ENCODE measurements at regions not wholly inside any gene's neighbourhood (a gene's known extent, or its start where the extent isn't known, plus 50 kb on each side); places are given as distances from the start of the nearest gene placed in this dataset.

DNA sequence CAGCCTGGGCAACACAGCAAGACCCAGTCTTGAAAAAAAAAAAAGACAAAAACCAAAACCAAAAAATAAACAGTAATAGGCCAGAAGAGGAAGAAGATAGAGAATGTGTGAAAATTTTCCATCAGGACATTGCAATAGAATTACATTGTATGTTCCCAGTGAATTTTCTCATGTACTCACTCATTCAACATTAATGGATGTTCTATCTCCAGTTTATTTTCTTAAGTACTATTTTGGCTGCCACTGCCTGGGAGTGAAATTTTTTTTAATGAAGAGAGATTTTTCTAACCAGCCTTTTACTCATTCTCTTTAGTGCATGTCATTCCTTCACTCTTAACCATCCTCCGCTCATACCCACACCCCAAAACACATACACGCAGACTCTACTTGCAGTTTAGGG, 282.8 kb downstream of the ALDH8A1 start:
- Histone ChIP-seq H3K4me1 (peaks cover 10% of the 10 kb centered on the region), H3K27ac (no peak overlapping the region), H3K36me3 (ENCODE audit: low read depth, missing control alignments) (no peaks in the 10 kb centered on the region), H3K9me3 (no peaks in the 10 kb centered on the region), H3K4me3 (no peak overlapping the region), H3K27me3 (no peaks in the 10 kb centered on the region)
- 94 to 100% methylated on average over 2 of the region's 2 CpGs for WGBS, 2 donors
- TF ChIP-seq, protein P1, sequence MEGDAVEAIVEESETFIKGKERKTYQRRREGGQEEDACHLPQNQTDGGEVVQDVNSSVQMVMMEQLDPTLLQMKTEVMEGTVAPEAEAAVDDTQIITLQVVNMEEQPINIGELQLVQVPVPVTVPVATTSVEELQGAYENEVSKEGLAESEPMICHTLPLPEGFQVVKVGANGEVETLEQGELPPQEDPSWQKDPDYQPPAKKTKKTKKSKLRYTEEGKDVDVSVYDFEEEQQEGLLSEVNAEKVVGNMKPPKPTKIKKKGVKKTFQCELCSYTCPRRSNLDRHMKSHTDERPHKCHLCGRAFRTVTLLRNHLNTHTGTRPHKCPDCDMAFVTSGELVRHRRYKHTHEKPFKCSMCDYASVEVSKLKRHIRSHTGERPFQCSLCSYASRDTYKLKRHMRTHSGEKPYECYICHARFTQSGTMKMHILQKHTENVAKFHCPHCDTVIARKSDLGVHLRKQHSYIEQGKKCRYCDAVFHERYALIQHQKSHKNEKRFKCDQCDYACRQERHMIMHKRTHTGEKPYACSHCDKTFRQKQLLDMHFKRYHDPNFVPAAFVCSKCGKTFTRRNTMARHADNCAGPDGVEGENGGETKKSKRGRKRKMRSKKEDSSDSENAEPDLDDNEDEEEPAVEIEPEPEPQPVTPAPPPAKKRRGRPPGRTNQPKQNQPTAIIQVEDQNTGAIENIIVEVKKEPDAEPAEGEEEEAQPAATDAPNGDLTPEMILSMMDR (IDR thresholded peaks at IDR 0.05) = no peak
- TF ChIP-seq POLR2A (IDR thresholded peaks at IDR 0.05) = no peak
- intact Hi-C loops (cut with DNase I; ENCODE audit: low total_unique reads) = no loop called here
- no peak for DNase-seq

DNA sequence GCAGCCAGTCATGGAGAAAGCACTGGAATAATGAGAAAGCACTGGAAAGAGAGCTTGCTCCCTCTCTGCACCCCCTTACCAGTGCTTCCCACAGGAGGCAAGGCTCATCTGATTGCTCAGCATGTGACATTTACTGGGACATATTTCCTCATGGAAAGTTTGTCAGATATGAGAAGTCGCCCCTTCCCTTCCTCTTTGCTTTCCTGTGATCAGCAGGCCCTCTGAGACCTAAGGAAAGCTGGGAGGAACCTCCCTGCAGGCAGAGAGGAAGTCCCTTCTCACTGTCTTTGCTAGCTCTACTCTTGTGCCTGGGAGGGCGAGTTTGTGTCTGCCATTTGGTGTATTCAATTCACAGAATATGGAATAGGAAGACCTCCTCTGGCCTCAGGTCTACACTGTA, 283.8 kb downstream of the ALDH8A1 start:
- Histone ChIP-seq H3K9me3 (no peaks in the 10 kb centered on the region), H3K36me3 (ENCODE audit: low read depth, missing control alignments) (no peaks in the 10 kb centered on the region), H3K4me1 (peaks cover 10% of the 10 kb centered on the region), H3K27me3 (no peaks in the 10 kb centered on the region), H3K27ac (no peak overlapping the region), H3K4me3 (no peak overlapping the region)
- intact Hi-C loops (cut with DNase I; ENCODE audit: low total_unique reads) = no loop called here
- no peak for DNase-seq
- no peak for TF ChIP-seq POLR2A (IDR thresholded peaks at IDR 0.05)
- TF ChIP-seq, protein P1 (IDR thresholded peaks at IDR 0.05) = no peak
- WGBS, 2 donors = 88 to 92% methylated on average over 2 of the region's 2 CpGs

DNA sequence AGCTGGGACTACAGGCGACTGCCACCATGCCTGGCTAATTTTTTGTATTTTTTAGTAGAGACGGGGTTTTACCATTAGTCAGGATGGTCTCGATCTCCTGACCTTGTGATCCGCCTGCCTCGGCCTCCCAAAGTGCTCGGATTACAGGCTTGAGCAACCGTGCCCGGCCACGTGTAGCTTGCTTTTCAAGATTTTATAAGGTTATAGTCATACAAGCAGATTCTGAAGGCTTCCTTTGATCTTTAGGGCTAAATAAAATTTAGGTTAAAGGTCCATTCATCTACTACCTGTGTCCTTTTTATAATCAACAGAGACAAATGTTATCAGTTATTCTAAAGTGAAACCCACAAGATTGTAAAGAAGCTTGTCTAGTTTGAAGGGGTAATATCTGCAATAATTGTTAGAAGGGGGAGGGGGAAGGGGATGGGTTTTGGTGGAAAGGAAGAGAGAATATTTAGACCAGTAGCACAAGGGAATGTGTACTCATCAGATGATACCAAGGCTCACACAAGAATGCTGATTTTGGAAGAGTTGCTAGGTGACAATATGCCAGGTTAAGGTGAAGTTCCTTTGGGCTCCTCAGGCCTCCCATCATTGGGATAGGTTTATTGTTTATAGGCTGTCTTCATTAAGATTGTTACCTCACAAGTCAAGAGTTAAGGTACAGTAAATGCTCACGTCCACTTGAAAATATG, 284.7 kb downstream of the ALDH8A1 start:
- TF ChIP-seq, protein P1 (IDR thresholded peaks at IDR 0.05) = no peak
- TF ChIP-seq POLR2A (IDR thresholded peaks at IDR 0.05) = no peak
- intact Hi-C loops (cut with DNase I; ENCODE audit: low total_unique reads) = no loop called here
- Histone ChIP-seq H3K36me3 (ENCODE audit: low read depth, missing control alignments) (no peaks in the 10 kb centered on the region), H3K27me3 (no peaks in the 10 kb centered on the region), H3K4me3 (no peak overlapping the region), H3K9me3 (no peaks in the 10 kb centered on the region), H3K27ac (no peak overlapping the region), H3K4me1 (peaks cover 10% of the 10 kb centered on the region)
- no peak for DNase-seq
- 94 to 95% methylated on average over 10 of the region's 10 CpGs for WGBS, 2 donors

DNA sequence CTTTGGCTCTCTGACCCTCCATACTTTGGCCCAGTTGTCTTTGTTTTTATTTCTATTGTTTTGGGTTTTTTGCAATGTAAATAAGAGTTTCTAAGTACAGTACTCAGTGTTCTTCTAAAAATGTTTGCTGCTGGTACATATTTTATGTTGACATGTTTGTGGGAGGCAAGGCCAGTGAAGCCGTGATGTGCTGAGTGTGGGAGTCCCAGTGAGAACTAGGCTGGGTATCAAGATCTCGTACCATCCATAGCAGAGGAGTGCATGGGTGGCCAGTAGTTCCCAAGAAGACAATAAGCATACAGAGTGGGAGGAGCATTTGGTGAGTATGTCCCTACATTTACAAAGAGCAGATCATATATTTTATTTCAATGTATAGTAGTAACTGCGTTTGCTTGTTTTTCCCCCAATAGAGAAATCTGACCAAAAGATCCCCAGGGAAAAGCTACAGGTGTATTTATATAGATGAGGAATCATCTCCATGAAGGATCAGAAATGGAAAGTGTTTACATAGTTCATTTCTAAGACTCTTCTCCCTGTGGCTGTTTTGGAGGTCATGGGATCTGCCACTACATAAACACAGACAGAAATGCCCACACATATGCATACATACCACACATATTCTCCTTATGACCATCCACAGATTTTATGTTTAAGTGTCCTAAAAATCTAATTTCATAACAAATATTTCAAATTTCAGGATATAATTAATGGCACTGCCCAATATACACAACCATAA, 285.9 kb downstream of the ALDH8A1 start:
- TF ChIP-seq POLR2A (IDR thresholded peaks at IDR 0.05) = no peak
- peak; percentile 47 for DNase-seq
- Histone ChIP-seq H3K27ac (peak overlapping the region in 1 of 2 donors; percentile 55), H3K9me3 (no peaks in the 10 kb centered on the region), H3K27me3 (no peaks in the 10 kb centered on the region), H3K36me3 (ENCODE audit: low read depth, missing control alignments) (no peaks in the 10 kb centered on the region), H3K4me1 (peaks cover 10% of the 10 kb centered on the region), H3K4me3 (no peak overlapping the region)
- intact Hi-C loops (cut with DNase I; ENCODE audit: low total_unique reads) = no loop called here
- WGBS, 2 donors = 49 to 58% methylated on average over 3 of the region's 3 CpGs

DNA sequence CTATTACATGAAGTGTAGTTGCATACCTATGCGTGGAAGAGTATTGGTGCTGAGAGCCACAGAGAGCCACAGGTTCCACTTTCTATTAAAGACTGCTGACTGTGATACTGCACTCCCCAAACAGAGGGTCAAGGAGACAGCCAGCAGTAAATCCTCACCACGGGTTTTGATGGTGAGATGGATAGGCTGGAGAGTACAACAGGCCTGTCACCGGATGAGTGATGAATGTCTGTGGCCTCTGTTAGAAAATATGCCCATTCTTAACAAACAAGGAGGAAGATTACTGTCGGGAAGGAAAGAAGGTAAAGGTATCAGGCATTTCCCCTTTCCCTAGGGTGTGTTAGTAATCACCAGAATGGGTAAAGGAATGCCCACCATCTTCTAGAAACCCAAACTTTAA, 286.5 kb downstream of the ALDH8A1 start:
- 52 to 76% methylated on average over 4 of the region's 4 CpGs for WGBS, 2 donors
- intact Hi-C loops (cut with DNase I; ENCODE audit: low total_unique reads) = no loop called here

More for the DNA sequence above, 286.5 kb downstream of the ALDH8A1 start:
- peak overlapping the region in 1 of 2 donors; percentile 55 for H3K27ac ChIP-seq
- no peaks in the 10 kb centered on the region for H3K9me3 ChIP-seq
- TF ChIP-seq POLR2A (IDR thresholded peaks at IDR 0.05) = no peak
- TF ChIP-seq, protein P1 (IDR thresholded peaks at IDR 0.05) = no peak
- no peaks in the 10 kb centered on the region for H3K36me3 ChIP-seq (ENCODE audit: low read depth, missing control alignments)
- no peak overlapping the region for H3K4me3 ChIP-seq
- H3K4me1 ChIP-seq = peaks cover 10% of the 10 kb centered on the region
- no peaks in the 10 kb centered on the region for H3K27me3 ChIP-seq
- DNase-seq = no peak
